ENCODE measurements at regions not wholly inside any gene's neighbourhood (a gene's known extent, or its start where the extent isn't known, plus 50 kb on each side); places are given as distances from the start of the nearest gene placed in this dataset.

- intact Hi-C loops (cut with DNase I), result no loop called here
- no peaks in the 10 kb centered on the region for H3K27me3 ChIP-seq
- TF ChIP-seq, protein P1, sequence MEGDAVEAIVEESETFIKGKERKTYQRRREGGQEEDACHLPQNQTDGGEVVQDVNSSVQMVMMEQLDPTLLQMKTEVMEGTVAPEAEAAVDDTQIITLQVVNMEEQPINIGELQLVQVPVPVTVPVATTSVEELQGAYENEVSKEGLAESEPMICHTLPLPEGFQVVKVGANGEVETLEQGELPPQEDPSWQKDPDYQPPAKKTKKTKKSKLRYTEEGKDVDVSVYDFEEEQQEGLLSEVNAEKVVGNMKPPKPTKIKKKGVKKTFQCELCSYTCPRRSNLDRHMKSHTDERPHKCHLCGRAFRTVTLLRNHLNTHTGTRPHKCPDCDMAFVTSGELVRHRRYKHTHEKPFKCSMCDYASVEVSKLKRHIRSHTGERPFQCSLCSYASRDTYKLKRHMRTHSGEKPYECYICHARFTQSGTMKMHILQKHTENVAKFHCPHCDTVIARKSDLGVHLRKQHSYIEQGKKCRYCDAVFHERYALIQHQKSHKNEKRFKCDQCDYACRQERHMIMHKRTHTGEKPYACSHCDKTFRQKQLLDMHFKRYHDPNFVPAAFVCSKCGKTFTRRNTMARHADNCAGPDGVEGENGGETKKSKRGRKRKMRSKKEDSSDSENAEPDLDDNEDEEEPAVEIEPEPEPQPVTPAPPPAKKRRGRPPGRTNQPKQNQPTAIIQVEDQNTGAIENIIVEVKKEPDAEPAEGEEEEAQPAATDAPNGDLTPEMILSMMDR (IDR thresholded peaks at IDR 0.05), result no peak
- no peak for TF ChIP-seq POLR2A (IDR thresholded peaks at IDR 0.05; ENCODE audit: low read depth)
- no peak for TF ChIP-seq EP300 (IDR thresholded peaks at IDR 0.05)
- TF ChIP-seq POLR2AphosphoS5 (IDR thresholded peaks at IDR 0.05), result no peak
- no peak for DNase-seq (ENCODE audit: extremely low spot score)
- H3K4me1 ChIP-seq, result no peaks in the 10 kb centered on the region
- 79% methylated on average over 5 of the region's 5 CpGs for WGBS
- H3K4me3 ChIP-seq, result no peak overlapping the region
- H3K36me3 ChIP-seq, result no peaks in the 10 kb centered on the region
- no peak overlapping the region for H3K27ac ChIP-seq (replicated peaks in 1 of 4)
- no peaks in the 10 kb centered on the region for H3K9me3 ChIP-seq
These were observed 602.8 kb upstream of the SOX11 start for GRCh38 chr2:5089409-5089808.

GRCh38 chr2:5093056-5093455, 599.1 kb upstream of the SOX11 start:
- intact Hi-C loops (cut with DNase I), result no loop called here

GRCh38 chr2:5093518-5093917, 598.7 kb upstream of the SOX11 start:
- intact Hi-C loops (cut with DNase I), result no loop called here
- DNase-seq (ENCODE audit: extremely low spot score), result no peak
- H3K36me3 ChIP-seq, result no peaks in the 10 kb centered on the region
- H3K4me1 ChIP-seq, result no peaks in the 10 kb centered on the region
- H3K27me3 ChIP-seq, result no peaks in the 10 kb centered on the region
- H3K9me3 ChIP-seq, result peaks cover 0 to 2% (median 0%) of the 10 kb centered on the region in 4 donors
- TF ChIP-seq POLR2AphosphoS5 (IDR thresholded peaks at IDR 0.05) (no peak), POLR2A (IDR thresholded peaks at IDR 0.05; ENCODE audit: low read depth) (no peak)
- WGBS, result 83% methylated on average over 8 of the region's 8 CpGs
- H3K27ac ChIP-seq (replicated peaks in 1 of 4), result no peak overlapping the region
- no peak overlapping the region for H3K4me3 ChIP-seq

More at GRCh38 chr2:5093056-5093455, 599.1 kb upstream of the SOX11 start:
- no peaks in the 10 kb centered on the region for H3K27me3 ChIP-seq
- H3K4me1 ChIP-seq, result no peaks in the 10 kb centered on the region
- peaks cover 0 to 2% (median 0%) of the 10 kb centered on the region in 4 donors for H3K9me3 ChIP-seq
- no peak overlapping the region for H3K4me3 ChIP-seq
- H3K27ac ChIP-seq (replicated peaks in 1 of 4), result no peak overlapping the region
- no peaks in the 10 kb centered on the region for H3K36me3 ChIP-seq
- DNase-seq (ENCODE audit: extremely low spot score), result no peak
- TF ChIP-seq, protein P1 (IDR thresholded peaks at IDR 0.05), result no peak
- TF ChIP-seq EP300 (IDR thresholded peaks at IDR 0.05), result no peak
- no peak for TF ChIP-seq POLR2A (IDR thresholded peaks at IDR 0.05; ENCODE audit: low read depth)
- TF ChIP-seq POLR2AphosphoS5 (IDR thresholded peaks at IDR 0.05), result no peak

DNA sequence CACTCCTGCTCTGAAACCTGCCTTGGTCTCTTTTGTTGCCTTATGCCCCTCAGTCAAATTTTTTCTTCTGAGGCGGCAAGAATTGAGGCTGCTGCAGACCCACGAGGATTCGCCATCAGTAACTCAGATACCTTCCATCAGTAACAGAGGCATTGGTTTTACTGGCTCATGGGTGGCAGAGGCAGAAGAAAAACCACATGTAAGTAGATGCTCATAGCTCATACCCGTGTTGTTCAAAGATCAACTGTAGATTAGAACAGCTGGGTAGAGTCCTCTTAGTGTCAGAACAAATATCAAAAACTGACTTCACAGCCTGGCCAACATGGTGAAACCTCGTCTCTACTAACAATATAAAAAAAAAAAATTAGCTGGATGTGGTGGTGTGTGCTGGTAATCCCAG, 598.0 kb upstream of the SOX11 start:
- no peak for DNase-seq (ENCODE audit: extremely low spot score)
- H3K36me3 ChIP-seq, result no peaks in the 10 kb centered on the region
- H3K27ac ChIP-seq (replicated peaks in 1 of 4), result no peak overlapping the region
- no peak for TF ChIP-seq POLR2AphosphoS5 (IDR thresholded peaks at IDR 0.05)
- TF ChIP-seq, protein P1 (IDR thresholded peaks at IDR 0.05), result no peak
- no peak for TF ChIP-seq POLR2A (IDR thresholded peaks at IDR 0.05; ENCODE audit: low read depth)
- TF ChIP-seq EP300 (IDR thresholded peaks at IDR 0.05), result no peak
- intact Hi-C loops (cut with DNase I), result no loop called here
- 96% methylated on average over 5 of the region's 5 CpGs for WGBS
- no peak overlapping the region for H3K4me3 ChIP-seq
- no peaks in the 10 kb centered on the region for H3K27me3 ChIP-seq
- H3K4me1 ChIP-seq, result no peaks in the 10 kb centered on the region
- H3K9me3 ChIP-seq, result peaks cover 0 to 2% (median 0%) of the 10 kb centered on the region in 4 donors

- no peak for TF ChIP-seq EP300 (IDR thresholded peaks at IDR 0.05)
- no peak for TF ChIP-seq POLR2A (IDR thresholded peaks at IDR 0.05; ENCODE audit: low read depth)
- TF ChIP-seq POLR2AphosphoS5 (IDR thresholded peaks at IDR 0.05), result no peak
- TF ChIP-seq, protein P1 (IDR thresholded peaks at IDR 0.05), result no peak
- Histone ChIP-seq H3K4me1 (no peaks in the 10 kb centered on the region), H3K27me3 (no peaks in the 10 kb centered on the region), H3K27ac (replicated peaks in 1 of 4) (no peak overlapping the region), H3K36me3 (no peaks in the 10 kb centered on the region), H3K9me3 (peaks cover 0 to 2% (median 0%) of the 10 kb centered on the region in 4 donors), H3K4me3 (no peak overlapping the region)
- intact Hi-C loops (cut with DNase I), result no loop called here
- DNase-seq (ENCODE audit: extremely low spot score), result no peak
- WGBS, result 50% methylated on average over 1 of the region's 1 CpG
These were observed 593.9 kb upstream of the SOX11 start for GRCh38 chr2:5098286-5098685.
